Fibroblast of skin of left quadriceps (primary cell): ENCODE measurements at regions not wholly inside any gene's neighbourhood (a gene's known extent, or its start where the extent isn't known, plus 50 kb on each side); places are given as distances from the start of the nearest gene placed in this dataset.

ENCODE experiments used
- DNase-seq, 2 experiments: peaks; one replicate each; pipeline ENCODE4 v3.0.0-alpha.2; 2013; ENCODE audit warnings: low read depth in 2 of 2

GRCh38 chr10:85222300-85222699 is 893.9 kb downstream of the CCSER2 start:
- no peak for DNase-seq

DNA sequence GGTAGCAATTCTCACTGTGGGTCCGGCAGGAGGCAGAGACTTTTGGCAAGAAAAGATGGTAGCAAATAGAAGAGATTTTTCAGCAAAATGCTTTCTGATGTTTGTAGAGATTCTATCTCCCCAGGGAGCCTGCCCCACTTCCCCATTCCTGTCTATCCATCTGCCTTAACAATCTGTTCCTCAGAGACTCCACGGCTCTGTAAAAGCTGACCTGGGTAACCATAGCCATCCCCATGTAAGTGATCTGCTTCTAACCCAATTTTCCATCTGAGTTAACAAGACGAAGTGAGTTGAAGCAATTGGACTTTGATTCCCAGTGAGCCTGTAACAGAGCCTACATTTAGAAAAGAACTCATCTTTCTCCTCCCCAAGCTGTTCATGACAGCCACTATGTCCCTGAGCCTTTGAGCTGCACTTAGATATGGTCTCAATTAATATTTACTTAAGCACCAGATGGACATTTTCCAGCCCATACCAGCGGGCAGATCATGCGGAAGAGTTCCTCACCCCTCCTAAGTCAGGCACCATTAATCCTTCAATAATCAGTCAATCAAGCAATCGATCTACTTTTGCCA is 896.1 kb downstream of the CCSER2 start:
- no peak for DNase-seq

GRCh38 chr10:85225311-85225710 is 896.9 kb downstream of the CCSER2 start:
- DNase-seq = no peak

DNA sequence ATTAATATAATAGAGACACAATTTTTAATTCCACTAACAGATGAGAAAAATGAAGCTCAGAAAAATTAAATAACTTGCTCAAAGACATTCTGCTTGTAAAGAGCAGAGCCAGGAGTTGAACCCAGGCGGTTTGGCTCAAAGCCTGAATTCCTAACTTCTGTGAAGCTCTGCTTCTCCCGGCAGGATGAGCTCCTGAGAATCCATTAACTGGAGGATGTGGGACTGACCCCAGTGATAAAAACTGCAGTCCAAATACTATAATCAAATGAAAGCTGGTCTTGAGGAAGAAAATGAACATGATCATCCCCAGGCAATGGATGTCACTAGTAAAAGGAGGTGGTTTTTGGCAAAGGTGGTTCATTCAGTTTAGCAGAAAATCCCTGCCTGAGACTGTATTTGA is 898.2 kb downstream of the CCSER2 start:
- DNase-seq = no peak

GRCh38 chr10:85228726-85229125 is 900.3 kb downstream of the CCSER2 start:
- DNase-seq = no peak

DNA sequence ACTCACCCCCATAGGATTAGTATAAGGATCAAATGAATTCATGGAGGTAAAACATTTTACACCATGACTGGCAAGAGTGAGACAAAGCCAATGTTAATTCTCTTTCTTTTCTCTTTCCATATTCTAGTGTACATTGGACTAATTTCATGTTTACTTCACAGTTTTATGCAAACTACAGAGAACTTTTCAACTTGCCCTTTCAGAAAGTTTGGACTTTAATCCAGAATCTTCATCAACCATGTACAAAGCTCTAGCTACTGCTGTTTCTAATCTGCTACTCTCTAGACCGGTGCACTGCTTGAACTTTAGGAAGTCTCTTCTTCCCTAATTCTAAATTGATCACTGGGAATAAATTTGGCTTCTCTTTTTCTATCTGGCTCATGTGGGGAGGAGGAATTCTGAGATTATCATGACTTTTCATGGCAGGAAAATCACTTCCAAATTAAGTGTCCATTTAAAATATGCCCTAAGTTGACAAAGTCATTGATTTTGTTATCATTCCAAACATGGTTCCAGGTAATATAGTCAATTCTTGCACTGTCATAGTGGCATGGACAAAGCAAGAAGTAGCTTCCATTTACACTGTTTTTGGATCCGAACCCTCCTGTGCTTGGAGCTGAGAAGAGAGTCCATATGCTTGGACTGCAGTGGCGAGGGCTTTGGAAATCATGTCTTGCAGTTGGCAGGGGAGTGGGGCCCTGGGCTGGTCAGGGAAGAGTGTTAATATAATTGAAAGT is 903.3 kb downstream of the CCSER2 start:
- DNase-seq = no peak

GRCh38 chr10:85235258-85235657 is 906.9 kb downstream of the CCSER2 start:
- DNase-seq = no peak

- no peak for DNase-seq
These were observed 910.3 kb downstream of the CCSER2 start for GRCh38 chr10:85238676-85239075.

- DNase-seq = no peak
These were observed 921.9 kb downstream of the CCSER2 start for GRCh38 chr10:85250304-85250703.

- no peak for DNase-seq
These were observed 928.1 kb downstream of the CCSER2 start for GRCh38 chr10:85256481-85256880.

GRCh38 chr10:85259908-85260307 is 931.5 kb downstream of the CCSER2 start:
- DNase-seq = no peak

GRCh38 chr10:85262992-85263391 is 934.6 kb downstream of the CCSER2 start:
- no peak for DNase-seq

DNA sequence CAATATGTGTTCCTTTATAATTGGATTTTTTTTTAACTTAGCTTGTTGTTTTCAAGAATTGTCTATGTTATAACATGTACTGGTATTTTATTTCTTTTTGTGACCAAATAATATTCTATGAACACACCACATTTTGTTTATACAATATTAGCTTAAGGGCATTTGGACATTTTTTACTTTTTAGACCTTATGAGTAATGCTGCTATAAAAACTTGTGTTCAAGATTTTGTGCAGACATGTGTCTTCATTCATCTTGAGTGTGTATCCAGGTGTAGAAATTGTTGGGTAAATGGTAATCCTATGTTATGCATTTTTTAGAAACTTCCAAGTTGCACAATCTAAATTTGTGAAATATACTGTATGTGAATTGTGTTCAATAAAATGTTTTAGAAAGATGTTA is 936.7 kb downstream of the CCSER2 start:
- DNase-seq = no peak

DNA sequence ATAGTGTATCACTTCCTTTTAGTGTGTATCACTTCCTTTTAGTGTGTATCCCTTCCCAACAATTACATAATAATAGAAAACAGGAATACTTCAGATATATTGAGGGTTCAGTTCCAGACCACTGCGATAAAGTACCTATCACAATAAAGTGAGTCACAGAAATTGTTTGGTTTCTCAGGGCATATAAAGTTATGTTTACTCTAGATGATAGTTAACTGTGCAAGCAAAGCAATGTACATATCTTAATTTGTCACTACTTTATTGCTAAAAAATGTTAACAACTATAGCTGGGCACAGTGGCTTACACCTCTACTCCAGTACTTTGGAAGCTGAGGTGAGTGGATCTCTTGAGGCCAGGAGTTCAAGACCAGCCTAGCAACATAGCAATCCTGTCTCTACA is 938.4 kb downstream of the CCSER2 start:
- DNase-seq = no peak

GRCh38 chr10:85280014-85280413 is 951.6 kb downstream of the CCSER2 start:
- no peak for DNase-seq

GRCh38 chr10:85284778-85285770 is 956.7 kb downstream of the CCSER2 start:
- DNase-seq = no peak

- DNase-seq = no peak
These were observed 965.1 kb downstream of the CCSER2 start for GRCh38 chr10:85293483-85293882.

GRCh38 chr10:85311613-85312337 is 983.4 kb downstream of the CCSER2 start:
- DNase-seq = no peak

GRCh38 chr10:85315657-85316056 is 987.3 kb downstream of the CCSER2 start:
- no peak for DNase-seq

DNA sequence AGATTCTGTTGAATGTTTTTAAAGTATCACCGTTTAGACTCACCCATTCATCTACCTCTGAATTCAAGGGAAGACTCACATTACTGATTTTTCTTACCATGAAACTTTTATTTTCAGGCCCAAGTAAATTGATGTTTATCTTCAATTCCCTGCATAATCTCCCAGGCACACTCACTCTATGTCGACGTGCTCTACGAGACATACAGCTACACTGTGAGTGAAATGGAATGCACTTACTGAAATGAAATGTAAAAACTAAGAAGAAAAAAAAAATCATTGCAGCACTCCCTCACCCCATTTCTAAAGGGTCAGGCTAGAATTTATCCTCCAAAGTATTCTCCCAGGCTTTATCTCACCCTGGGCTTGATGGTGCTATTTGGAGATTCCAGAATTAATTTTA is 987.9 kb downstream of the CCSER2 start:
- DNase-seq = no peak

GRCh38 chr10:85317827-85318226 is 989.4 kb downstream of the CCSER2 start:
- DNase-seq = no peak
